Erythroblast (primary cell): ENCODE measurements at regions not wholly inside any gene's neighbourhood (a gene's known extent, or its start where the extent isn't known, plus 50 kb on each side); places are given as distances from the start of the nearest gene placed in this dataset.

ENCODE experiments used
- DNase-seq, 2 experiments: peaks; one replicate each; lab custom pipeline; 2025; lab: John Stamatoyannopoulos, UW
- GATA1 ChIP-seq: IDR thresholded peaks from 2 replicates; pipeline ENCODE4 v1.6.1; 2011; ENCODE audit warnings: low read depth, mild to moderate bottlenecking, control low read depth, low read length, moderate library complexity
- POLR2A ChIP-seq: IDR thresholded peaks from 2 replicates; pipeline ENCODE4 v1.6.1; 2011; ENCODE audit warnings: mild to moderate bottlenecking, low read length

- no peak for DNase-seq
- TF ChIP-seq POLR2A (no peak), GATA1 (no peak)
Observed at GRCh38 chr20:60144974-60145527, 186.8 kb downstream of the CDH26 start.

DNA sequence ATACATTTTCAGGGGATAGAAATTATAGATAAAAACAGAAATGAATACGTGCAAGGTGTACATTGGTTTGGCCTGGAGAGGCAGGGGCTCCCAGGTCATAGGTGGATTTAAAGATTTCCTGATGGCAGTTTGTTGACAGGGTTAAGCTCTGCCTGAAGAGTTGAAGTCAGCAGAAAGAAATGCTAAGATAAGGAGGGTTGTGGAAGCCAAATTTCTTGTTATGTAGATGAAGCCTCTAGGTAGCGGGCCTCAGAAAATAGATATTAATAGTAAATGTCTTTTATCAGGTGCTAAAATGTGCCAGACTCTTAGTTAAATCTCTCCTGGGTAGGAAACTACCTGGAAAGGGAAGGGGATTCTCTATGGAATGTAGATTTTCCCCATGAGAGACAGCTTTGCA is 188.8 kb downstream of the CDH26 start:
- TF ChIP-seq POLR2A, result no peak
- no peak for TF ChIP-seq GATA1

GRCh38 chr20:60148885-60149284 is 190.7 kb downstream of the CDH26 start:
- no peak for TF ChIP-seq POLR2A
- no peak for TF ChIP-seq GATA1
- DNase-seq, result no peak

More for the DNA sequence above, 188.8 kb downstream of the CDH26 start:
- no peak for DNase-seq

- TF ChIP-seq GATA1, result no peak
- TF ChIP-seq POLR2A, result no peak
- DNase-seq, result no peak
Observed at GRCh38 chr20:60152792-60153191, 194.6 kb downstream of the CDH26 start.

DNA sequence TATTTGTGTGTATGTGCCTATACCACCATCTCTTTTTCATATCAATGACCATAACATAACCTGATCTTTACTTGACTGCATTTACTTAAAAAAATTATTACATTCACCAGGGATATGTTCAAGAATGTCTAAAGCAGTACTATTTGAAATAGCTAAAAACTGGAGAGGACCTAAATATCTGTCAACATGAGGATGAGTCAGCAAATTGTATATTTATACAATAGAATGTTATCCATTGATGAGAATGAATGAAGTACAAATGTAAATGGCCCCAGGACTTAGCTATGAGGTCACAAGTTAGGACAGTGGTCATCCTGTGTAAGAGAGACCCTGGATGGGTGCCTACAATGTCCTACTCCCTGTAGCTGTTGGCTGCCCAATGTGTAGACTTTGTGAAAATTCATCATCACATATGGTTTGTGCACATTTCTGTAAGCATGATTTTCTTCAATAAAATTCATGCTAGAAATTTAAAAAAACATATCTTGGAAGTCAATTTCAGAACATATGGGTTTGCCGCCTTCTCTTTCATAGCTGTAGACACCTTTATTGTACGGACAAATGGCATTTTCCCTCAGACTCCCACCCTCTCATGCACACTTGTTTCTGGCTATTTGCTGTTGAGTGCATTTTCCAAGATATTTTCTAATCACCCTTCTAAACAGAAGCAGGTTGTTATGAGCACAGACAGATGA is 202.4 kb downstream of the CDH26 start:
- TF ChIP-seq POLR2A, result no peak
- no peak for TF ChIP-seq GATA1
- no peak for DNase-seq

DNA sequence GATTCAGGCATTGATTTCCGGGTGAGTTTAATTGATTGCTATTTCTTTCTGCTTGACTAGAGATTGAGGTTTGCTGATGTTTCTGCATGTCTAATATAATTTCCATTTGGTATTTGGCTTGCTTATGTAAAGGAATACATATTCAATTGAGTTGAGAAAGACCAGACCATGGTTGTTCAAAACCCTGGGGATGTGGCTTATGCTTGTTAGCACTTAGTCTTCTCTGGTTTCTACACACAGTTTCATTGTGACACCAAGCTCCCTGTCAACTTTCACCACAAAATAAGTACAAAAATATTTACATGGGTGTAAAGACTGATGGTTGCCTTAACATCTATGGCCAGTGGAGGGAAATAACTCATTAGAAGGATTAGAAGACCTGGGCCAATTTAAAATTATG is 209.6 kb downstream of the CDH26 start:
- DNase-seq, result no peak
- no peak for TF ChIP-seq POLR2A
- no peak for TF ChIP-seq GATA1

- TF ChIP-seq GATA1 (no peak), POLR2A (no peak)
- no peak for DNase-seq
Observed at GRCh38 chr20:60168963-60169362, 210.7 kb downstream of the CDH26 start.

GRCh38 chr20:60170116-60170515 is 211.9 kb downstream of the CDH26 start:
- DNase-seq, result no peak
- TF ChIP-seq POLR2A (no peak), GATA1 (no peak)

DNA sequence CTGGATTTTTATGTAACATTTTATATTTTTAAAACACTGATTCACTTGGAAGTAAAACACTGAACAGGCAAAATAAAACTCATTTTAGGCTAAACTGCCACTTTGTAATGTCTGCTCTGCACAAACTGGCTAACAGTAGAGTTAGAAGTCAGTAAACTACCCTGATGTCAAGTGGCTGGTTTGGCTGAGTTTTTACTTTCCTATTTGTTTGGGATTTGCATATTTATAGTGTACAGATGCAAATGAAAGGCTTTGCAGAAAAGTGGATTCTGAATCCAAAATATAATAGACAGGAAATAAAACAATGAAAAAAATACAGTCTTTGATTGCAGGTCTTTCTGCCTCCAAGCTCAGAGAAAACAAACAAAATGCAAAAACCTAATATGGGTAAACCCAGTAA is 213.1 kb downstream of the CDH26 start:
- DNase-seq, result no peak

GRCh38 chr20:60171738-60172137 is 213.5 kb downstream of the CDH26 start:
- DNase-seq, result no peak
- no peak for TF ChIP-seq POLR2A
- no peak for TF ChIP-seq GATA1

More for the DNA sequence above, 213.1 kb downstream of the CDH26 start:
- TF ChIP-seq POLR2A, result no peak
- TF ChIP-seq GATA1, result no peak

- DNase-seq, result no peak
Observed at GRCh38 chr20:60172346-60172984, 214.2 kb downstream of the CDH26 start.

DNA sequence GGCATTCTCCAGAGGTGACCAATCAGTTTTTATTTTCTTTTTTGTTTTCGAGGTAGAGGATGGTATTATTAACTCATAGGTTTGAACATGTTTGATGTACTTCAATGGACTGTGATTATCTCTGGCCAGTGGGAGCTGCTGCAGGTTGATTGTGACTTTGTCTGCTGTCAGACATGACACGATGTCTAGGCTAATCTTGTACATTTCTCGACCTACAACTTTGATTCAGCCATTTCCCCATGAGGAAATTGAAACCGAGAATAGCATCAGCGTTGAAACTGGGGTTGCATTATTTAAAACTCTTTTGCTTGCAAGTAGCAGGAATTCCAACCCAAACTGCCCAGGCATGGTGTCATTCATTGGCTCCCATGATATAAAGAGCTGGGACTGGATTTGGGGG is 218.9 kb downstream of the CDH26 start:
- DNase-seq, result no peak
- TF ChIP-seq POLR2A (no peak), GATA1 (no peak)

More at GRCh38 chr20:60172346-60172984, 214.2 kb downstream of the CDH26 start:
- no peak for TF ChIP-seq GATA1
- no peak for TF ChIP-seq POLR2A

DNA sequence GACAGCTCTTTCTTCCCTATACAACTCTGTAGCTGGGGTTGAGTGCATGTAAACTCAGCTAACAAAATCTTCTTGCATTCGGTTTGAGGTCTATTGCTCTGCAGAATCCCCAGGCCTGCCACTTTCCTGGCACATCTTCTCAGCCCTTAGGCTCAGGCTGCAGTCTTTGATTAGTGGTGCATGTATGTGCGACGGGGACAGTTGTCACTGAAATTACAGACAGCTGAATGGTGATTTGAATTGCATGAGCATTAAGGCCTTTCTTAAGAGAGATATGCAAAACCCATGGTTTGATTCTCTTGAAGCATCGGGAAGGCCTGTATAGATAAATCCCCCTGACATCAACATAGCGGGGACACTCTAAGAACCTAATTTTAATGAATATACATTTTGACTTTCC is 222.8 kb downstream of the CDH26 start:
- TF ChIP-seq GATA1 (no peak), POLR2A (no peak)
- DNase-seq, result no peak

- TF ChIP-seq POLR2A (no peak), GATA1 (no peak)
- DNase-seq, result no peak
Observed at GRCh38 chr20:60186412-60186811, 228.2 kb downstream of the CDH26 start.
